Neuronal stem cell (in vitro differentiated cells): ENCODE measurements at regions not wholly inside any gene's neighbourhood (a gene's known extent, or its start where the extent isn't known, plus 50 kb on each side); places are given as distances from the start of the nearest gene placed in this dataset.

Experiments
- DNase-seq: peaks from one replicate; pipeline ENCODE4 v3.0.0-alpha.2; 2013; ENCODE audit warnings: low spot score
- H2AFZ ChIP-seq: one replicate; pipeline ENCODE4 v1.6.1; 2013; ENCODE audit warnings: mild to moderate bottlenecking, low read length, inconsistent platforms
- H2AK5ac ChIP-seq: 2 replicates; pipeline ENCODE4 v1.6.1; 2013; ENCODE audit warnings: low read depth, mild to moderate bottlenecking, inconsistent platforms, low read length, moderate library complexity, mixed read lengths
- H2BK120ac ChIP-seq: 2 replicates; pipeline ENCODE4 v1.6.1; 2013; ENCODE audit warnings: low read depth, mild to moderate bottlenecking, inconsistent platforms, low read length, moderate library complexity, mixed read lengths
- H2BK12ac ChIP-seq: one replicate; pipeline ENCODE4 v1.6.1; 2013; ENCODE audit warnings: low read length, inconsistent platforms
- H2BK15ac ChIP-seq: 2 replicates; pipeline ENCODE4 v1.6.1; 2013; ENCODE audit warnings: mild to moderate bottlenecking, low read length, inconsistent platforms, mixed read lengths
- H2BK5ac ChIP-seq: one replicate; pipeline ENCODE4 v1.6.1; 2013; ENCODE audit warnings: inconsistent platforms, mild to moderate bottlenecking, low read length, moderate library complexity
- H3K14ac ChIP-seq: one replicate; pipeline ENCODE4 v1.6.1; 2013; ENCODE audit warnings: low read length, inconsistent platforms
- H3K18ac ChIP-seq: 2 replicates; pipeline ENCODE4 v1.6.1; 2013; ENCODE audit warnings: low read length, inconsistent platforms
- H3K23ac ChIP-seq: 2 replicates; pipeline ENCODE4 v1.6.1; 2013; ENCODE audit warnings: low read depth, mild to moderate bottlenecking, mixed read lengths, low read length, inconsistent platforms; ENCODE audit not compliant: poor library complexity
- H3K27ac ChIP-seq: replicated peaks from 3 replicates; pipeline ENCODE4 v1.5.1; 2013; ENCODE audit warnings: low read length, inconsistent platforms
- H3K27me3 ChIP-seq, 3 experiments: 2 replicates each; pipeline ENCODE4 v1.6.1; 2013; ENCODE audit warnings: low read length in 3 of 3, mild to moderate bottlenecking in 2 of 3, inconsistent platforms in 1 of 3, low read depth in 1 of 3, mixed read lengths in 1 of 3, moderate library complexity in 1 of 3; ENCODE audit not compliant: control insufficient read depth in 3 of 3, insufficient read depth in 3 of 3
- H3K36me3 ChIP-seq, 2 donors: replicated peaks in 1 of 2; 2 replicates each; pipeline ENCODE4 v1.6.1; 2013; ENCODE audit warnings: low read length in 2 of 2; ENCODE audit not compliant: control insufficient read depth in 2 of 2, insufficient read depth in 2 of 2
- H3K4ac ChIP-seq: 2 replicates; pipeline ENCODE4 v1.6.1; 2013; ENCODE audit warnings: inconsistent platforms, mild to moderate bottlenecking, low read length, moderate library complexity
- H3K4me1 ChIP-seq, 2 donors: 1 replicate in 1 of 2; 2 replicates in 1 of 2; pipeline ENCODE4 v1.6.1; 2013; ENCODE audit warnings: low read length in 2 of 2, low read depth in 1 of 2; ENCODE audit not compliant: control insufficient read depth in 2 of 2, insufficient read depth in 1 of 2
- H3K4me2 ChIP-seq: one replicate; pipeline ENCODE4 v1.6.1; 2013; ENCODE audit warnings: mild to moderate bottlenecking, low read length, inconsistent platforms; ENCODE audit not compliant: insufficient read depth, poor library complexity, severe bottlenecking
- H3K4me3 ChIP-seq, 2 donors: 2 replicates each; pipeline ENCODE4 v1.5.1; 2013; ENCODE audit warnings: low read length in 2 of 2, mild to moderate bottlenecking in 2 of 2, inconsistent platforms in 1 of 2, moderate library complexity in 1 of 2
- H3K79me1 ChIP-seq: one replicate; pipeline ENCODE4 v1.6.1; 2013; ENCODE audit warnings: low read depth, mild to moderate bottlenecking, inconsistent platforms, low read length, moderate library complexity
- H3K9ac ChIP-seq: one replicate; pipeline ENCODE4 v1.6.1; 2013; ENCODE audit warnings: mild to moderate bottlenecking, low read depth, low read length, inconsistent platforms; ENCODE audit not compliant: poor library complexity
- H3K9me3 ChIP-seq, 2 donors: replicated peaks in 1 of 2; 2 replicates each; pipeline versions ENCODE3 to v1.6.1; 2013; ENCODE audit warnings: low read length in 2 of 2, mild to moderate bottlenecking in 2 of 2, inconsistent platforms in 1 of 2, low read depth in 1 of 2, mixed read lengths in 1 of 2, moderate library complexity in 1 of 2; ENCODE audit not compliant: control insufficient read depth in 2 of 2, insufficient read depth in 1 of 2
- H4K8ac ChIP-seq: one replicate; pipeline ENCODE4 v1.6.1; 2013; ENCODE audit warnings: low read depth, mild to moderate bottlenecking, inconsistent platforms, low read length, moderate library complexity
- H4K91ac ChIP-seq: one replicate; pipeline ENCODE4 v1.6.1; 2013; ENCODE audit warnings: low read length, low read depth, mild to moderate bottlenecking, inconsistent platforms; ENCODE audit not compliant: poor library complexity
- WGBS, 2 donors: extraction: QIAGEN DNeasy Blood & Tissue Kit; methylation state at CpG; one replicate each; pipeline ENCODE4 v1.1.7; 2013; ENCODE audit warnings: missing lambda C conversion rate in 2 of 2, mixed read lengths in 1 of 2; ENCODE audit not compliant: insufficient read length in 2 of 2, insufficient replicate concordance in 1 of 2; ENCODE audit errors: extremely low coverage in 2 of 2; 5-methylcytosine and 5-hydroxymethylcytosine counted together

DNA sequence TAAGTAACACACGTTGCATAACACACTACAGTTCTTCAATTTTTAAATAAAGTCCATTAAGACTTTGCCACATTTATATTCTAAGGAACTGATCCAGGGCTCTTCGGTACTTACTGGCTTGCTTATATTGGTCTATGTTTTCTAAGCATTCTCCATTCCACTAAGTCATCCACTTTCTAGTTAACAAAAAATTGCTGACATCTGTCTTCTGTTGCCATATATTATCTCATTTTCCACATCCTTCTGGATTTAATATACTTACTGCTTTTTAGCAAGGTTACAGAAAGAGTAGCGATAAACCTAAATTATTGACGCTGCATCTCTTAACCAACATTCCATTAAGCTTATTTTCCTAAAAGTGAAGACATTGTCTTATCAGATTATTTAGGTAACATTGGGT is 238.4 kb upstream of the LRIG3 start:
- Histone ChIP-seq H3K14ac (no peak overlapping the region), H3K4ac (no peak overlapping the region), H2AFZ (no peak overlapping the region), H3K9me3 (no peaks in the 10 kb centered on the region), H3K36me3 (no peaks in the 10 kb centered on the region), H2BK15ac (no peak overlapping the region), H3K79me1 (no peaks in the 10 kb centered on the region), H3K9ac (no peak overlapping the region), H3K27ac (no peak overlapping the region), H2BK5ac (no peak overlapping the region), H3K4me1 (no peaks in the 10 kb centered on the region), H4K91ac (no peak overlapping the region), H3K18ac (no peak overlapping the region), H3K4me2 (no peak overlapping the region), H4K8ac (no peak overlapping the region), H2BK12ac (no peak overlapping the region), H3K27me3 (no peaks in the 10 kb centered on the region), H2AK5ac (no peak overlapping the region), H3K23ac (no peak overlapping the region), H3K4me3 (no peak overlapping the region), H2BK120ac (no peak overlapping the region)
- WGBS, 2 donors: no CpG with 5 or more reads among the region's 4 CpGs
- DNase-seq: no peak

DNA sequence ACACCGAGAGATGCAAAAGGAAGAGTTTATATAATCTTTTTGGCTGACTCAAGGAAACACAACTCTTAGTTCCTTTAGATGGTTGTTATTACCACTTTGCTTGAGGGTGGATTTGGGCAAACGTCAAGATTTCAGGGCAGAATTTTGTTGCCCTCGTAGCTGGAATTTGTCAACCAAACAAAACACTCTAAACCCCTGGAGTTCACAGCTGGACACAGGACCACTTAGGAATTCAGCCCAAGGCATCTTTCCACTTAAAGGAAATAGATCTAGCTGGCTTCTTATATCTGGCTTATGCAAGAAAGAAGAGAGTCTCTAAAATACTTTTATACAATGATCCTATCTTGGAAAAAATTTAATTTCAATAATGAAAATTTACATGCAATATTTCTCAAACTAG is 237.8 kb upstream of the LRIG3 start:
- Histone ChIP-seq H3K18ac (no peak overlapping the region), H3K27ac (no peak overlapping the region), H3K23ac (no peak overlapping the region), H3K9ac (no peak overlapping the region), H3K4me1 (no peaks in the 10 kb centered on the region), H3K9me3 (no peaks in the 10 kb centered on the region), H2BK12ac (no peak overlapping the region), H2AK5ac (no peak overlapping the region), H3K79me1 (no peaks in the 10 kb centered on the region), H2BK5ac (no peak overlapping the region), H2AFZ (no peak overlapping the region), H3K27me3 (no peaks in the 10 kb centered on the region), H3K36me3 (no peaks in the 10 kb centered on the region), H3K14ac (no peak overlapping the region), H4K8ac (no peak overlapping the region), H3K4ac (no peak overlapping the region), H4K91ac (no peak overlapping the region), H2BK15ac (no peak overlapping the region), H2BK120ac (no peak overlapping the region), H3K4me3 (no peak overlapping the region), H3K4me2 (no peak overlapping the region)
- no CpG with 5 or more reads among the region's 3 CpGs for WGBS, 2 donors
- DNase-seq: no peak

DNA sequence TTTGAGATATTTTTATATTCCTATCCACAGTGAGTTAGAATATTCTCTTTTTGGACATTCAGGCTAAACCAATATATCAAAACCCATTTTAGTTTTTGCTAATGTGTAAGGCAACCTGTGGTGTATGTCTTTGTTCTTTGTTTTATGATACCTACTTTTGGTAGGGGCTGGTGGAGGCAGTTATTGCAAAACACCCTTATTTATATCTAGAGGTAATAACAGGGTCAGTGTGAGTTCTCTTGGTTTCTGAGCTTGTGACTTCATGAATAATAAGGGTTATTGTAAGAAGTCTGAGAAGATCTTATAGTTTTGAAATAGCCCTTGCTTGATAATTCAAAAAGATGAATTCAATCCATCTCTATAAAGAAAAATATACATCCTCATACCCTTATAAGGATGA is 235.1 kb upstream of the LRIG3 start:
- no peak for DNase-seq
- no peak overlapping the region for H3K4me2 ChIP-seq
- no peak overlapping the region for H2BK12ac ChIP-seq
- H3K27ac ChIP-seq: no peak overlapping the region
- H2AFZ ChIP-seq: no peak overlapping the region
- no peaks in the 10 kb centered on the region for H3K9me3 ChIP-seq
- H3K27me3 ChIP-seq: no peaks in the 10 kb centered on the region
- H3K36me3 ChIP-seq: no peaks in the 10 kb centered on the region
- no peaks in the 10 kb centered on the region for H3K79me1 ChIP-seq
- H2BK120ac ChIP-seq: no peak overlapping the region
- no peaks in the 10 kb centered on the region for H3K4me1 ChIP-seq
- H3K18ac ChIP-seq: no peak overlapping the region
- no peak overlapping the region for H2BK5ac ChIP-seq
- H3K4me3 ChIP-seq: no peak overlapping the region
- H3K23ac ChIP-seq: no peak overlapping the region
- no peak overlapping the region for H4K91ac ChIP-seq
- no peak overlapping the region for H4K8ac ChIP-seq
- no peak overlapping the region for H3K4ac ChIP-seq
- H2AK5ac ChIP-seq: no peak overlapping the region
- no peak overlapping the region for H2BK15ac ChIP-seq
- H3K14ac ChIP-seq: no peak overlapping the region
- no peak overlapping the region for H3K9ac ChIP-seq

DNA sequence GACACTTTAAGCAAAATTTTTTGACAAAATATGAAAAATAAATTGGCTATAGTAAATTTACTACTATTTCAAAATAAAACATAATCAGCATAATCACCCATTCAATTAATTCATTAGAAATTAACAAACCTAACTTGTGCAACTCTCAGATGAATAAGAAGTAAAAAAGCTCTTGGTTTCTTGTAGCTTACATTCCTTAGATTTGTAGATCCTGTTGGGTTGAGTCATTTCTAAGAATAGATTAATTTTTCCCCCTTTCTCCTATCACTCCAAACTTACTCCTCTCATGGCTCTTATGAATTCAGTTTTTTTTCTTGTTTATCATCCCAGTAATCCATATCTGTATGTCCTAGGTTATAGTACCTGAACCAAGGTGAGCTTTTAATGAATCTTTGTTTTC is 230.9 kb upstream of the LRIG3 start:
- no peaks in the 10 kb centered on the region for H3K9me3 ChIP-seq
- no peaks in the 10 kb centered on the region for H3K4me1 ChIP-seq
- no peak overlapping the region for H3K4ac ChIP-seq
- no peak overlapping the region for H4K8ac ChIP-seq
- H3K14ac ChIP-seq: no peak overlapping the region
- no peaks in the 10 kb centered on the region for H3K36me3 ChIP-seq
- no peak overlapping the region for H3K27ac ChIP-seq
- H3K18ac ChIP-seq: no peak overlapping the region
- H3K79me1 ChIP-seq: no peaks in the 10 kb centered on the region
- no peak overlapping the region for H4K91ac ChIP-seq
- no peak overlapping the region for H2BK5ac ChIP-seq
- no peak overlapping the region for H3K23ac ChIP-seq
- no peak overlapping the region for H2AFZ ChIP-seq
- H3K9ac ChIP-seq: no peak overlapping the region
- no peak overlapping the region for H2BK15ac ChIP-seq
- no peak overlapping the region for H3K4me3 ChIP-seq
- no peaks in the 10 kb centered on the region for H3K27me3 ChIP-seq
- H3K4me2 ChIP-seq: no peak overlapping the region
- no peak overlapping the region for H2BK12ac ChIP-seq
- no peak overlapping the region for H2BK120ac ChIP-seq
- H2AK5ac ChIP-seq: no peak overlapping the region
- no peak for DNase-seq
